ENCODE measurements at regions not wholly inside any gene's neighbourhood (a gene's known extent, or its start where the extent isn't known, plus 50 kb on each side); places are given as distances from the start of the nearest gene placed in this dataset.

DNA sequence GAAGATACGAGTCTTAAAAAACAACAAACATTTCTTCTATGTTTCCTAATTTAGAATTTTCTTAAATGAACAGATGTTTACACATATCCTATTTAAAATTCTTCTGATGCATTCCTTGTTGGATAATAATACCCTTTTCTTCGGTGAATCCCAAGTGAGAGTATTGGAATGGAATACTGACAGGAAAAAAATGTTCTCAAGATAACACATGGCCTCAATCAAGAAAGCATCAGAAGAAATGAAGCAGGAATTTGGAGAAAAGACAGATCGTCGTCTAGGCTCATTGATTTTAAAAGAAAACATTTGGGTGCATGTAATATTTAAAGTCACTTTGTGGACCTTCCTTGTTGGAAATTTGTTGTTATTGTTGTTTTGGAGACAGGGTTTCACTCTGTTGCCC, 196.9 kb upstream of the ANK2 start:
- peaks cover 0 to 12% (median 0%) of the 10 kb centered on the region in 4 donors for H3K4me1 ChIP-seq
- no peaks in the 10 kb centered on the region for H3K9me3 ChIP-seq
- DNase-seq (ENCODE audit: low spot score in 2 of 2), result no peak
- TF ChIP-seq, protein P1, sequence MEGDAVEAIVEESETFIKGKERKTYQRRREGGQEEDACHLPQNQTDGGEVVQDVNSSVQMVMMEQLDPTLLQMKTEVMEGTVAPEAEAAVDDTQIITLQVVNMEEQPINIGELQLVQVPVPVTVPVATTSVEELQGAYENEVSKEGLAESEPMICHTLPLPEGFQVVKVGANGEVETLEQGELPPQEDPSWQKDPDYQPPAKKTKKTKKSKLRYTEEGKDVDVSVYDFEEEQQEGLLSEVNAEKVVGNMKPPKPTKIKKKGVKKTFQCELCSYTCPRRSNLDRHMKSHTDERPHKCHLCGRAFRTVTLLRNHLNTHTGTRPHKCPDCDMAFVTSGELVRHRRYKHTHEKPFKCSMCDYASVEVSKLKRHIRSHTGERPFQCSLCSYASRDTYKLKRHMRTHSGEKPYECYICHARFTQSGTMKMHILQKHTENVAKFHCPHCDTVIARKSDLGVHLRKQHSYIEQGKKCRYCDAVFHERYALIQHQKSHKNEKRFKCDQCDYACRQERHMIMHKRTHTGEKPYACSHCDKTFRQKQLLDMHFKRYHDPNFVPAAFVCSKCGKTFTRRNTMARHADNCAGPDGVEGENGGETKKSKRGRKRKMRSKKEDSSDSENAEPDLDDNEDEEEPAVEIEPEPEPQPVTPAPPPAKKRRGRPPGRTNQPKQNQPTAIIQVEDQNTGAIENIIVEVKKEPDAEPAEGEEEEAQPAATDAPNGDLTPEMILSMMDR (IDR thresholded peaks at IDR 0.05), result no peak
- TF ChIP-seq EP300 (IDR thresholded peaks at IDR 0.05) (no peak), POLR2A (IDR thresholded peaks at IDR 0.05) (no peak)
- WGBS, 2 donors, result 46 to 55% methylated on average over 4 of the region's 4 CpGs
- H3K27ac ChIP-seq, result peak overlapping the region in 1 of 4 donors; percentile 39
- H3K27me3 ChIP-seq, result no peaks in the 10 kb centered on the region
- H3K36me3 ChIP-seq, result no peaks in the 10 kb centered on the region
- no peak overlapping the region for H3K4me3 ChIP-seq

DNA sequence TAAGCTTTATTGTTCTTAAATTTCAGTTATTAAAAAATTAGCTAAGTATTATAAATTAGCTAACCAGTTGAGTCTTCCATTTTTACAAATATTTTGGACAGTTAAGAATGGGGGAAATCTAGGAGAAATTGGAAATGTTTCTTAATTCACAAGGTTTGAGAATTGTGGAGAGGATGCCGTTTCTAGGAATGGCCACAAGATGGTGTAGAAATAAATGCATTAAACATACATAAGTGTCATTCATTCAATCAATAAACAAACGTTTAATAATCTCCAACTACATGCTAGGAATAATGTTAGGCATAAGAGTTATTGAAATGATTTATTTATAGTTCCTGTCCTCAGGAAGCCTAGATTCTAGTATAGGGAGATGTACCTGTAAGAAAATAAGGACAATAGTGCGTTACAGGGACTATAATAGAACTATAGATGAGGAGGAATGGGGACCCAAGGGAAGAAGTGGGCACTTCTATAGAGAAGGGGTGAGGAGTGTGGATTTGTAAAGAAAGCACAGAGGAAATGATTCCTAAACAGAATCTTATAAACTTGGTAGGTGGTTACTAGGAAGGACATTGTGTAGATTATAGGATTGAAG, 195.7 kb upstream of the ANK2 start:
- H3K9me3 ChIP-seq, result no peaks in the 10 kb centered on the region
- TF ChIP-seq, protein P1 (IDR thresholded peaks at IDR 0.05), result peak; percentile 14 to 49 (median 27)
- no peak for TF ChIP-seq EP300 (IDR thresholded peaks at IDR 0.05)
- H3K27ac ChIP-seq, result no peak overlapping the region
- peaks cover 0 to 13% (median 0%) of the 10 kb centered on the region in 4 donors for H3K4me1 ChIP-seq
- H3K36me3 ChIP-seq, result no peaks in the 10 kb centered on the region
- no peak overlapping the region for H3K4me3 ChIP-seq
- DNase-seq (ENCODE audit: low spot score in 2 of 2), result no peak
- H3K27me3 ChIP-seq, result no peaks in the 10 kb centered on the region
- WGBS, 2 donors, result 48 to 50% methylated on average over 3 of the region's 3 CpGs

DNA sequence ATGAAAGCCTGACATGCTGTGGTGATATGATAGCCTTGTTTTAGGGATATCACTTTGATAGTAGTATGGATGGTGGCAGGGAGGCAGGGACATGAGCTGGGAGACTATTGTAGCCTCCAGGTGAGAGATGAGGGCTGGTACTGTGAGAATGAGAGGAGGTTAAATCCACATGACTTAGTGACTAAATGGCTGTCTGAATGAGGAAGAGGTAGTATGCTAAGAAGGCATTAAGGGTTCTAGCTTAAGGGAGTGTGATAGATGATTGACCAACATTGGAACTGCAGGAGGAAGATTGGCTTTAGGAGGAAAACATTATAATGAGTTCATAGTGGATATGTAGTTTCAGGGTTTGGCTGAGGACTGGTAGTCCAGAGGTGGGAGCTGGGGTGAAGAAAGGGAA, 195.0 kb upstream of the ANK2 start:
- Histone ChIP-seq H3K4me1 (peaks cover 0 to 13% (median 0%) of the 10 kb centered on the region in 4 donors), H3K27me3 (no peaks in the 10 kb centered on the region), H3K9me3 (no peaks in the 10 kb centered on the region), H3K27ac (no peak overlapping the region), H3K4me3 (no peak overlapping the region), H3K36me3 (no peaks in the 10 kb centered on the region)
- no peak for TF ChIP-seq POLR2A (IDR thresholded peaks at IDR 0.05)
- TF ChIP-seq, protein P1 (IDR thresholded peaks at IDR 0.05), result no peak
- no peak for TF ChIP-seq EP300 (IDR thresholded peaks at IDR 0.05)
- no peak for DNase-seq (ENCODE audit: low spot score in 2 of 2)

DNA sequence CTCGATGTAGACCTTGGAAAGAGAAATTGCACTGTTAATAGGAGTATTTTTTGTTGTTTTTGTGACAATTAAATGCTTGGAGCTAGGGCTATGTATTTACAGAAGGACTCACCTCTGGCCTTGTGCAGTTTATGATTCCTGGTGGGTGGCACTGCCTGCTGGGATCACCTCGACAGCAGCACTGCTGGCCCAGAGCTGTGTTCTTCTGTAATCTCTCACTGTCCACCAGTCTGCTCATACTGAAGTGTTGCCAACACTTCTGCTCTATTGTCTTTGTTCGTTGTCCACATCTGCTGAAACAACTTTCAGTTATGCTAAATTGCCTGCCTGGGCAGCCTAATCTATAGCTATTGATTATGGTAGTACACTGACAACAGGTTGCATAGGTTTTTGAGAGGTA, 194.4 kb upstream of the ANK2 start:
- no peak overlapping the region for H3K4me3 ChIP-seq
- DNase-seq (ENCODE audit: low spot score in 2 of 2), result no peak
- H3K27me3 ChIP-seq, result no peaks in the 10 kb centered on the region
- TF ChIP-seq EP300 (IDR thresholded peaks at IDR 0.05) (no peak), POLR2A (IDR thresholded peaks at IDR 0.05) (no peak)
- TF ChIP-seq, protein P1 (IDR thresholded peaks at IDR 0.05), result no peak
- 45 to 57% methylated on average over 3 of the region's 3 CpGs for WGBS, 2 donors
- no peaks in the 10 kb centered on the region for H3K36me3 ChIP-seq
- no peaks in the 10 kb centered on the region for H3K9me3 ChIP-seq
- H3K27ac ChIP-seq, result no peak overlapping the region
- H3K4me1 ChIP-seq, result peaks cover 0 to 17% (median 0%) of the 10 kb centered on the region in 4 donors

DNA sequence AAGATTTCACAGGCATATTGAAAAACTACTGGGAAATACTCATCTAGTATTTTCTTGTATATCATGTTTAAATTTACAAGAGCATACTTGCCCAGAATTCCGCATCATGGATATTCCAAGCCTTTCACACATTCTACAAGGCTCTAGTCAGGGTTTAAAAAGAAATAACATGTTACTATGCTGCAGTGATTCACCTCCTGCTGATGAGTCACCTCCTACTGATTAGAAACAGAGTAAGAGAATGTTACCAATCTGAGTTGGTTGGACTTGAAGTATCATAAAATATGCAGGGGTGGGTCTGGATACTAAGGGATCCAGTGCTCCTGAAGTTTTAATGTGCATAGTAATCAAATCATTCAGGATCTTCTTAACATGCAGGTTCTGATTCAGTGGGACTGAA, 192.0 kb upstream of the ANK2 start:
- H3K36me3 ChIP-seq, result no peaks in the 10 kb centered on the region
- DNase-seq (ENCODE audit: low spot score in 2 of 2), result no peak
- TF ChIP-seq, protein P1 (IDR thresholded peaks at IDR 0.05), result no peak
- TF ChIP-seq EP300 (IDR thresholded peaks at IDR 0.05) (no peak), POLR2A (IDR thresholded peaks at IDR 0.05) (no peak)
- peaks cover 0 to 36% (median 3%) of the 10 kb centered on the region in 4 donors for H3K4me1 ChIP-seq
- H3K27ac ChIP-seq, result peak overlapping the region in 1 of 4 donors; percentile 52
- H3K27me3 ChIP-seq, result no peaks in the 10 kb centered on the region
- no peaks in the 10 kb centered on the region for H3K9me3 ChIP-seq
- 78 to 80% methylated on average over 1 of the region's 1 CpG for WGBS, 2 donors
- H3K4me3 ChIP-seq, result no peak overlapping the region
